GM21515 (cell line): ENCODE measurements at regions not wholly inside any gene's neighbourhood (a gene's known extent, or its start where the extent isn't known, plus 50 kb on each side); places are given as distances from the start of the nearest gene placed in this dataset.
A peak's percentile ranks its signal among the peaks of the same experiment; 100 is the strongest.
"Not testable (repeated sequence)": the region's sequence is repeated elsewhere in the genome, so short reads cannot be mapped to it uniquely, and the experiment has no call there.

Source experiments
- ATAC-seq: cut with Tn5 transposase; IDR thresholded peaks from one replicate; pipeline ENCODE4 v1.9.1; 2021; ENCODE audit not compliant: unreplicated experiment

DNA sequence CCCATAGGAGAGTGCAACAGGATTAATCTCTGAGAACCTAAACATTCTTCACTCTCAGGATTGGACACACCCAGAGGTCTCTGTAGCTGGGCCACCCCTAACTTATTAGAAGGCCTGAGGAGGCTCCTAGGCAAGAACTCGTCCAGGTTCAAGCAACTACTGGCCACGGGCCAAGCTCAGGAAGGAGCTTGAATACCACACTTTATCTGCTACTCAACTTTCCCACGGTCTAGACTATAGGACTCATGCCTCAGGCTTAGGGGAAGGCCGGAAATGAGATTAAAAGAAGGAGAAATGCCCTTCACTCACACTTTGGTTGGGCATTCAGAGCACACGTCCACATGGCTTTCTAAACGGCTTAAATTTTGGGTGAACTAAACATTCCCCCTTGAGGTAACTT lies 142.8 kb upstream of the PHYHIPL start:
- ATAC-seq: no peak

DNA sequence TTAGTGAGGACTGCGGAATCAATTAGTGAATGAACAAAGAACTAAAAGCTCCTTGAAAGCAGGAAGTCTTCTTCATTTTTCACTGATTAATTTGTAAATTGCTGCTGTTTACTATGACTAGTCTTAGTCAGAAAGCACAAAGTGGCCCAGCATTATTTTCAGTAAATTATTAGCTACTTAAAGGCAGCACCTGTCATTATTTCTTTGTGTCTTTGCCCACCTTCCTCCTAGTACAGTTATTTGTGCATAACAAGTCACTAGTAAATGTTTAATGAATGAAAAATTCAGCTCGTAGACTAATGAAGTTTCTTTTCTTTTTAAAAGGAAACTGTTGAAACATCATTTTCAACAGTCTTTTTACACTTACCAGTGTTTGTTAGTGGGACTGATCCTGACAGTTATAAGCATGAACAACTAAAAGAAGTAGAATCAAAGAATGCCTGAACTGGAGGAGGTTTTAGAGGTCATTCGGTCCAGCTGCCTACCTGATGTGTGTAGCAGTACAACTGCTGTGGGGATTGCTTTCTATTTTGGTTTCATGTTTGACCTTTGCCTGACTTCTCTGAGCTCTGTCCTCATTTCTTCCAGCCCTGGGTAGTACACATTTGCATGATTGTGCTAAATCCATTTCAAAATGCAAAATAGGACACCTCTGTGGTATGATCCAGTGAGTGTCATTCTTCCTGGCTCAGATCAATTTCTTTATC lies 140.0 kb upstream of the PHYHIPL start:
- ATAC-seq: peak; percentile 99

DNA sequence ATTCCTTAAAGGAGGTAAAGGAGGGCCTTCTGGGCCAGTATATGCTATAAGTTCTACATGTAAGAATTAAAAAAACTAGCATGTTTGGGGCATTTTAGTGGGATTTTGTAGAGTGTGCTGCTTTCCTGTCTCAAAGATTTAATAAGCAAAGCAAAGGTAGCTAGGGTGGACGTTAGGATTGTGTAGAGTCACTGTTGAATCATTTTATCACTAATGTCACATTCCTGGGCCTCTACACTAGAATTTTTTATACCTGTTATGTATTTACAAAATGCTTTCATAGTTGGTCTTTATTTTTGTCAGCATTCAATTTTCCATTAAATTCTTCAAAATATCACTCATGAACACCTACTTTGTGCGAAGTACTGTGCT lies 139.4 kb upstream of the PHYHIPL start:
- ATAC-seq: no peak

DNA sequence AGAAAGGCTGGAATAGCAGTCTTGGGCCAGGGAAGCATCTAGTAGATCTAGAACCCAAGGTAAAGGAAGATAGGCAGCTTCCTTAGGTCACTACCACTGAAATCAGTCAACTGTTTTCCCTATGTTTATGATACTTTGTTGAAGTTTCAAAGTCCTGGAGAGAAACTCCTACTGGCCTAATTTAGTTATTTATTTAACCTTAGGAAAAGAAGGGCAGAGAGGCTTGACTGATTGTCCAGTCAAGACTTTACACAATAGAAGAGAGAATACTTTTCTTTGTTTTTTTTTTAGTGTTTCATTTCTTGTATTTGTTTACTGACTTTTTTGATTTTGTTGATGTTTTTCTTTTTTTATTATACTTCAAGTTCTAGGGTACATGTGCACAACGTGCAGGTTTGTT lies 138.9 kb upstream of the PHYHIPL start:
- no peak for ATAC-seq

DNA sequence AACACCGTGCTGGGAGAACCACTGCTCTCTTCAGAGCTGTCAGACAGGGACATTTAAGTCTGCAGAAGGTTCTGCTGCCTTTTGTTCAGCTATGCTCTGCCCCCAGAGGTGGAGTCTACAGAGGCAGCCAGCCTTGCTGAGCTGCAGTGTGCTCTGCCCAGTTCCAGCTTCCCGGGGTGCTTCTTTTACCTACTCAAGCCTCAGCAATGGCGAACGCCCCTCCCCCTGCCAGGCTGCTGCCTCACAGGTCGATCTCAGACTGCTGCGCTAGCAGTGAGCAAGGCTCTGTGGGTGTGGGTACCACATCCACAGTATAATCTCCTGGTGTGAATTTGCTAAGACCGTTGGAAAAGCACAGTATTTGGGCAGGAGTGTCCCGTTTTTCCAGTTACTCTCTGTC lies 133.1 kb upstream of the PHYHIPL start:
- ATAC-seq: not testable (repeated sequence)

DNA sequence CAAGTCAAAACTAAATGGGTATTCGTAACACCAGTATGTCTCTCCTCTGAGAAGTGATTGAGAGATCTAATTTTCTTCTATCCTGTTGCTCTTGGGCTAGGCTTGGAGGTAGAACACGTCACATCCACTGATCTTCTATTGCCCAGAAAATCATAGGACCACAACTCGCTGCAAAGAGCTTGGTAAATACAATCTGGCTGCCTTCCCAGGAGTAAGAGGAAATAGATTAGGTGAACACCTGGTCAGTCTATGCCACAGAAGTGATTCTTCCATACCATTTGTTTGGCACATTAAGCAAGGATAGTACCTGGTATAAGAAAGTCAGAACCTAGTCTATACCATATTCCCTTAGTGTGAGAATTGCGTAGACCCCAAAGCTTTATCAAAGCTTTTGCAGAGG lies 129.3 kb upstream of the PHYHIPL start:
- ATAC-seq: no peak

DNA sequence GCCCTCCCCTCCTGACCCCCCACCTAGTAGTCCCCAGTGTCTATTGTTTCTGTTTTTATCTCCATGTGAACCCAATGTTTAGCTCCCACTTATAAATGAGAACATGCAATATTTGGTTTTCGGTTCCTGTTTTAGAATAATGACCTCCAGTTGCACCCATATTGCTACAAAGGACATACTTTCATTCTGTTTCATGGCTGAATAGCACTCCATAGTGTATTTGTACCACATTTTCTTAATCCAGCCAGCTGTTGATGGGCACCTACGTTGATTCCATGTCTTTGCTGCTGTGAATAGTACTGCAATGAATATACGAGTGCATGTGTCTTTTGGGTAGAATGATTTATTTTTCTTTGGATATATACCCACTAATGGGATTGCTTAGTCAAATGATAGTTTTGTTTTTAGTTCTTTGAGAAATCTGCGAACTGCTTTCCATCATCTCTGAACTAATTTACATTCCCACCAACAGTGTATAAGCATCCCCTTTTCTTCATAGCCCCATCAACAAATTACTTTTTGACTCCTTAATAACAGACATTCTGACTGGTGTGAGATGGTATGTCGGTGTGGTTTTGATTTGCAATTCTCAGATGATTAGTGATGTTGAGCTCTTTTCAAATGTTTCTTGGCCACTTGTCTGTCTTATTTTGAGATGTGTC lies 128.4 kb upstream of the PHYHIPL start:
- peak; percentile 96 for ATAC-seq

DNA sequence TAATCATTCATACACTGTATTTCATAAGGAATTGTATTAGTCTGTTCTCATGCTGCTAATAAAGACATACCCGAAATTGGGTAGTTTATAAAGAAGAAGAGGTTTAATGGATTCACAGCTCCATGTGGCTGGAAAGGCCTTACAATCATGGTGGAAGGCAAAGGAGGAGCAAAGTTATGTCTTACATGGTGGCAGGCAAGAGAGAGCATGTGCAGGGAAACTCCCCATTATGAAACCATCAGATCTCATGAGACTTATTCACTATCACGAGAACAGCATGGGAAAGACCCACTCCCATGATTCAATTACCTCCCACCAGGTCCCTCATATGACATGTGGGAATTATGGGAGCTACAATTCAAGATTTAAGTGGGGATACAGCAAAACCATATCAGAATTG lies 122.9 kb upstream of the PHYHIPL start:
- not testable (repeated sequence) for ATAC-seq

DNA sequence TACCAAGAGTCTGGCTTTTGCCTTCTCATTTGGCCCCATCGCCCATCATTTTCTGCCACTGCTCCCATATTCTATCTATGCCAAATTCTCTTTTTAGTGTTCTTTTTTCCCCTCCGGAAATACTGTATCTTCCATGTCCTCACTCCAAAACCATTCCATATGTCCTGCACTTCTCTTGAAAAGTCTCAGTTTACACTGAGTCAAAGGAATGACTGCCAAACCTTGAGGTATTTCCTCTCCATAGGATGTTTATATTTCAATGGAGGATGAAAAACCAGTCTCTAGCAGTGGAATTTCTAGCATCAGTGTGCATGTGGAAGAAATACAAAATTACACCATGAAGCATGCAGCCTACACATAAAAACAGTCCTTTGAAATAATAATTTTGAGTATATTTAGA lies 121.4 kb upstream of the PHYHIPL start:
- no peak for ATAC-seq

DNA sequence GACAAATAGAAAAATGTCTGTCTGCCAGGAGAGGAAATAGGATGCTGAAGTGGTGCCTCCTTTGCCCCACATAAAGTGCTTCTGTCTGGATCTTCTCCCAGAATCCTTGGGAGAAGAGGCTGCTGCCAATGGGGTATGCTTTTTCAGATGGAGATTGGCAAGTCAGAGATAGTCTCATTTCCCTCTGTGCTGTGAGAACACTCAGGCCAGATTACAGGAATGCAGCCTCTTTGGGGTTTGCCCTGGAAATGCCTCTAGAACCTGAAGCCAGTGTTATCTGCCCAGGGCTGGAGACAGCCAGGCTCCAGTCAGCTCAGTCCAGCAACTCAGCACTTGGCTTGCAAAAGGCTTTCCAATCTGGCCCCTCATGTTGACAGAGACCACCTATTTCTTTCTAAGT lies 119.1 kb upstream of the PHYHIPL start:
- ATAC-seq: no peak

DNA sequence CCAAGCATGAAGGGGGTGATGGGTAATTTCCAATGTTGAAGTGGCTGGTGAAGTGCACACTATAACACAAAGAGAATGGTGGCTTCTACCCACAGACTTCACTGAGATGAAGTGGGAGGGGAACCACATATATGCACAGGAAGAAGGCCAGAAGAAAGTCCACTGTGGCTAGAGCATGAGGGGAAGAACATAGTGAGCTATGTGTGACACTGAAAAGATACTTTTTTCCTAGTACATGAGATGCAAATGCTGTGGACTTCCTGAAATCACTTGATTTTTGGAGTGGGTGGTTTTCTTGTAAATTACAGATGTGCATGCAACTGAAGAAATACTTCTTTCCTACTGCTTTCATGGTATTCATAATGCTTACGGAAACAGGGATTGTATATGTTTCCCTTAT lies 115.6 kb upstream of the PHYHIPL start:
- peak; percentile 73 for ATAC-seq

DNA sequence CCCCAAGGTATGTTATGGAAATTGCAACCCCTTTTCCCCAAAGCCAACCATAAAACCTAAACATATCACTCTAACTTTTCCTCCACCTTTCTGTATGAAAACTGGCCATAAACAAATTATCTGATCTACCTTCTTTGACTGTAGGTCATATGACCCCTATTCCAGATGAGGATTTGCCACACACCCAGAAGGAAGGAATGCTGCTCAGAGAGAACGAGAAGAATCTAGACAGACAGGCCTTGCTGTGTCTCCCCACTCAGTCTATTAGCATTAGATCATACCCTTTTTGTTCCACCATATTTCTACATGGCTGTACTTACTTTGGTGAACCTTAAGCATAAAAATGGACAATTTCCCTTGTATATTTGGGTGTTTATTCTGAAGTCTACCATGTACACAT lies 113.0 kb upstream of the PHYHIPL start:
- no peak for ATAC-seq

DNA sequence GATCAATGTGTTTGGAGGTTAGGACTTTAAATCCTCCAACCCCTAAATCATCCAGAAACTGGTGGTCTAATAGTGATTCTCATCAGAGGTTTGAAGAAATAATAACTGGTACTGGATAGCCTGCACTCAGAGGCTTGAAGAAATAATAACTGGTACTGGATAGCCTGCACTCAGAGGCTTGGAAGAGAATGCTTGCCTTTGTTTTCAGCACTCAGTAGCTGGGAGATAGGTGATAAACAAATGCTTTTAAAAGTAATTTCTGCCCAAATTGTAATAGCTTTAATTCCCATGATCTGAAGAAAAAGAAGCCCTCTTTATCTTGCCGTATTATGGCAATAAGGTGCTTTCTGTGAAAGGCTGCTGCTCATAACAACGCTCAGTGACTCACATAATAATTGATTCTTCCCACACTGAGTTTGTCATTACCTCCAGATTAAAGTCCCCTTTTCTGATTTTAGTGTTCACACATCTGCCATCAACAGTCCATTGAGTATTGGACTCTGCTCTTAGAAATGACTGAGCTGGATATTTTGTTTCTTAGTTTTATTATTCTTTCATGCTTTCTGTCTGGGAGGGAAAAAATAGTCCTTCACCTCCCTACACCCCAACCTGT lies 112.3 kb upstream of the PHYHIPL start:
- ATAC-seq: no peak

DNA sequence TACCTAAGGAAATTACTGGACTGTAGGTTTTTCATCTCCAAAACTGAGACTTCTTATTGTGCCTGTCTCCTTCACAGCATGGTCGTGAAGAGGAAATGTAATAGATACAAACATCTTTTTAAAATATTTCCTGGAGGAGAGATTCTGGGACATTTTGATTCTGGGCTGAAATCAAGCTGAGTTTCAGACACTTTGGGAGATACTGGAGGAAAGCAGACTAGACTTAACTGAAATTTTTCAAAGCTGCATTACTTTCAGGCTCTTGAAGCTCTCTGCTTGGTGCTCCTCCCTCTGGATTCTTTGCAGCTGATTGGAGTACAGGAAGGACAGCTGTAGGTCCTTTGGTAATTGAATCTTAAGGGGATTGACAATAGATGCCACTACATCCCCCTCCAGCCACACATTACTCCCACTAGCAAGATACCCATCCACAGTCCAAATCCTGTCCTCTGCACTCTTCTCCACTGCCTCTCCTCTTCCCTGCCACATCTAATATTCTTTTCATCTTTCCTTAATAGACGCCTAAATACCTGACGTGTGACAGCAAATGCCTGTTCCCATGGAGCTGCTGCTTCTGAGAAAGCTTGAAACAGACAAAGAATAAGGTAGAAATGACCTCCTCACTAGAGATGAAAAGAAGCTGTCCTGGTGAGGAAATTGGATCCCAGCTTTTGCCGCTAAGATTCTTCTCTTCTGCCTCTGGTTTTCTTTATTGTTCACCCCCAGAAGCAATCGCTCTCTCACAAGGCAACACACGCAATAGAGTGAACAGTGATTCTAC lies 111.5 kb upstream of the PHYHIPL start:
- no peak for ATAC-seq

DNA sequence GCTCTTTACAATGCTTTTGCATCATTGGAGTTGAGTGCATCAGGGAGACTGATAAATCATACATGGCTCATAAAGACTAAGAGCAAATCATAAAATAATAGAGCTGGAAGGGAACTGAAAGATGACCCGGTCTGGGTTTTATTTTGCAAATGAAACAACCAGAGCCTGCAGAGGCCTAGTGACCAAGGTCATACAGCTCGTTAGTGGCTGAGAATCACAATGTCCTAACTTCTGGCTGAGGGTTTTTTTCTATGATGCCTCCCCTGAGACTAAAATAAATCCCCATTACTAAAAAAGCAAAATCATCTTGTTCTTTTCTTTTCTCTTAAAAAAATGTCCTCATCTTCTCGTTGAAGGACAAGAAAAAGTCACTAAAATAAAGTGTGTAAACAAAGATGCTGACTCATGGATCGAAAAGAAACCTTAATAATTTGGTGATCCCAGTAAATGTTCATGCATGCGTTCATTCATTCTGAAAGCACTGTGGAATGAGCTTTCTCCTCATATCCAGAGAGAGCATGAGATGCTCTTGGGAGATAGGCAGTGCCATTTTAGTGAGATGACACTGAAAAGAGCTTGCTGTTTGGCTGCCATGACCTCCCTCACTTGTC lies 107.8 kb upstream of the PHYHIPL start:
- no peak for ATAC-seq

DNA sequence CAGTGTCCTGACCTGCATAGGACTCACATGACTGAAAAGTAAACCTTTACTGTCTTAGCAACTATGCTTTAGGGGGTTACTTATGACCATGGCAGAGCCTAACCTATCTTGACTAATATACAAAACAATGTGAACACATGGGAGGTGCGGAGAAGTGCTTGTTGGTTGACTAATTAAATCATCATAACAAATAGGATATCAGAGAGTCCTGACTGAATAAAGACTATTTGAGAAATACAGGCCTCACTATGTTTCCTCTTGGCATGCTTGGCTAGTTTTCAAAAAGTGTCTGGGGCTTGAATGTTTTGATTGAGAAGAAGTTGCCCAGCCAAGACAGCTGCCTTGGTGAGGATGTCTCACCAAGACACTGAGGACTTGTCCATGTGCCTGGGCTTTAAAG lies 104.4 kb upstream of the PHYHIPL start:
- ATAC-seq: no peak

DNA sequence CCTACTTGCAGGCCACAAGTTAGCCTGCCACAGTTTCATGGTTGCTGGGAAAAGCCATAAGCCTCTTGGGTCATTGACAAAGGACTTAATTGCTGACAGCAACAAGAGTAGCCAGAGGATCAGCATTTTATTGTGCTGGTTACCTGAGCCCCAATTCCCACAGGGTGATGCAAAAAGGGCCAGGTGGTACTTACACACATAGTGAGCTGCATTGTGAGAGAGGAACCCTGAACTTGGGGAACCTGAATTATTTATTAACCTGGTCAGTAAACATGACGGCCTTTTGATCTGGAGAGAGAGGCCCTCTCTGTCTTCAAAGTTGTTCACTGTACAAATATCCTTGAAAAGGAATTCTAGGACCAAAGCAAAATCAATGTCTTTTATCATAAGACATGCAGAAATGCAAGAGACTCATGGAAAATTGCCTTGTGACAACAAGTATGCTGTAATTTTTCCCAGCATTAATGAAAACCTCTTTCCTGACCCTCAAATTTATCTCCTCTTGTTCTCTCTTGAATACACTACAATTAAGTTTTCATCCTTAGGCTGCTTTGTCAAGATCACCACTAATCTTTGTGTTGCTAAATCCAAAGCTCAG lies 102.9 kb upstream of the PHYHIPL start:
- no peak for ATAC-seq

DNA sequence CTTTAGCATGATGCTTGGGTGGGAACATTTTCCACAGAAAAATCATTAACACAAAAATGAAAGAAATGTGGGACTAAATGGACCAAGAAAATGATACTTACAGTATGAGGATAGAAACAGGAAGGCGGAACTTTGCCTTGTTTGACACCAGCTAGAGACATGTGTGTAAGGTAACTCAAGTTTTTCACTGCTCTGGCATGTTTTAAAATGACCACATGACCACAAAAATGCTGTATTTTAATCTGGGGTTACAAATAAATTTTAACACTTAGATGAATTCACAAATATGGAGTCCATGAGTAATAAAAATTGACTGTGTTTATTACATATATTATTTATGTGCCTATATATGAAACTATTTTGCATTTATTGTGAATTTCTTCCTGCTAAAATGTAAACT lies 100.9 kb upstream of the PHYHIPL start:
- no peak for ATAC-seq

DNA sequence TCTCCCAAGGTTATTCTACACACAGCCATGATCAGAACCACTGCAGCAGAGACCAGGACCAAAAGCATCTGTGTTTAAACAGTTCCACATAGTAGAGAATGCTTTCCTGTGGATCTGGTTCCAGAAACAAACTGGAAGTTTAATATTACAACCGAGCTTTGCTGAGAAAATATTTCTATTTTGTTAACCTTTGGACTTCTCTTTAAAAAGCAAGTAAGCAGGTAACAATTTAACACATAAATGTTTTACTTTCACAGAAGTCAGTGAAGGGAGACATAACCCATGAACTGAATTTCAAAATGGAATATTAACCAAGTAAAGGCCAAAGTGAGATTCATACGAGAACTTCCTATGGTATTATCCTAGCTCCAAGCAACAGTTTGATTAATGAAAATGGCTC lies 98.6 kb upstream of the PHYHIPL start:
- no peak for ATAC-seq

DNA sequence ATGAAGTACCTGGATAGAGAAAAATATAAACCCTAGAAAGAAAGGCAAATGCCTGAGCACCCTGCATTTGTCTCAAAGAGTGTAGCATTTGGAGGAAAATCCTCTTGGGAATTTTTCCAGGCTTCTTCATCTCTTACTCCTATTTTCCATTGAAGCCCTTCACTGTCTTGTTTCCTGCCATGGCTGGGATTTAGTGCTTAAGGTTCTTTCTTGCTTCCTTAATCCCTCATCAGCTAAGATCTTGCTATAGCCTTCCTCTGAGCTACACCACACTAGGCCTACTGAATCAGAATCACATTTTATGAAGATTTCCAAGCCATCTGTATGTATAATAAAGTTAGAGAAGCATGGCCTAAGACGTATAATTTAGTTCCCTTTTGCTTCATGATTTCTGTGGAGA lies 97.5 kb upstream of the PHYHIPL start:
- no peak for ATAC-seq
